GM12878 (cell line): ENCODE measurements at regions not wholly inside any gene's neighbourhood (a gene's known extent, or its start where the extent isn't known, plus 50 kb on each side); places are given as distances from the start of the nearest gene placed in this dataset.
"Not testable (repeated sequence)": the region's sequence is repeated elsewhere in the genome, so short reads cannot be mapped to it uniquely, and the experiment has no call there.

Experiments
- ATAC-seq: fragments of 200-7000 bp; cut with Tn5 transposase; 3 replicates; pipeline ENCODE4 v1.9.1; 2020; ENCODE audit warnings: mild to moderate bottlenecking, moderate library complexity
- BruUV-seq: library from RNA; stranded (reverse); fragments of 400-500 nt; replicated peaks from 2 replicates; lab custom pipeline; 2021; lab: Mats Ljungman, UMichigan
- CTCF ChIA-PET: fragments of 300-600 bp; sonication (Branson Sonifier 250); formaldehyde crosslinking; extraction: SDS; loops from one replicate; lab custom pipeline; 2021; ENCODE audit warnings: inconsistent platforms; lab: Yijun Ruan, JAX
- POLR2A ChIA-PET: fragments of 350-600 bp; formaldehyde crosslinking; extraction: SDS; loops from one replicate; lab custom pipeline; 2021; ENCODE audit warnings: inconsistent platforms; lab: Charles Lee
- RAD21 ChIA-PET: fragments of 300-600 bp; sonication (Branson Sonifier 250); formaldehyde crosslinking; loops from one replicate; lab custom pipeline; 2023; ENCODE audit warnings: antibody characterized with exemption; ENCODE audit not compliant: unreplicated experiment; lab: Charles Lee
- SMC1A ChIA-PET: fragments of 300-600 bp; sonication (Branson Sonifier 250); formaldehyde crosslinking; loops from one replicate; lab custom pipeline; 2023; ENCODE audit not compliant: unreplicated experiment, uncharacterized antibody; lab: Charles Lee
- DNase-seq: peaks from one replicate; pipeline ENCODE4 v3.0.0-alpha.2; 2011; ENCODE audit warnings: low read depth, low spot score
- FAIRE-seq: peaks from 3 replicates; lab custom pipeline; 2011; peaks lifted over from hg19 to GRCh38; lab: Jason Lieb, UNC
- H2AFZ ChIP-seq: 2 replicates; pipeline ENCODE4 v1.6.0; 2011; ENCODE audit warnings: low read depth, low read length, control low read depth; ENCODE audit not compliant: control insufficient read depth
- H3K27ac ChIP-seq: 2 replicates; pipeline ENCODE4 v1.5.1; 2011; ENCODE audit warnings: control low read depth; ENCODE audit not compliant: control insufficient read depth, insufficient read depth
- H3K27me3 ChIP-seq, 2 experiments: replicated peaks in 1 of 2; 2 replicates each; pipeline versions ENCODE4 v1.6.0 to v1.6.1; 2011; ENCODE audit warnings: low read length in 1 of 2; ENCODE audit not compliant: control insufficient read depth in 2 of 2, insufficient read depth in 2 of 2
- H3K36me3 ChIP-seq, 2 experiments: 2 replicates each; pipeline ENCODE4 v1.5.1; 2011; ENCODE audit warnings: low read length in 1 of 2; ENCODE audit not compliant: control insufficient read depth in 2 of 2, insufficient read depth in 2 of 2
- H3K4me1 ChIP-seq: 2 replicates; pipeline ENCODE4 v1.6.1; 2011; ENCODE audit warnings: mild to moderate bottlenecking, low read length, moderate library complexity, mixed read lengths; ENCODE audit not compliant: control insufficient read depth, insufficient read depth
- H3K4me2 ChIP-seq: 2 replicates; pipeline ENCODE4 v1.6.0; 2011; ENCODE audit warnings: control low read depth; ENCODE audit not compliant: control insufficient read depth, insufficient read depth
- H3K4me3 ChIP-seq: fragments of 200-600 bp; sonication (generic); 2 replicates; pipeline ENCODE4 v1.5.1; 2016
- H3K79me2 ChIP-seq: 2 replicates; pipeline ENCODE4 v1.6.0; 2011; ENCODE audit warnings: low read length; ENCODE audit not compliant: control insufficient read depth, insufficient read depth
- H3K9ac ChIP-seq: 2 replicates; pipeline ENCODE4 v1.8.0; 2011; ENCODE audit warnings: low read length, control low read depth, mixed read lengths; ENCODE audit not compliant: control insufficient read depth, insufficient read depth
- H3K9me3 ChIP-seq: replicated peaks from 3 replicates; pipeline ENCODE4 v1.5.1; 2011; ENCODE audit warnings: mild to moderate bottlenecking, low read length; ENCODE audit not compliant: control insufficient read depth, insufficient read depth
- H4K20me1 ChIP-seq: 2 replicates; pipeline ENCODE4 v1.6.0; 2011; ENCODE audit not compliant: control insufficient read depth, insufficient read depth
- ZBTB33 ChIP-seq: fragments of 450-650 bp; IDR thresholded peaks from 2 replicates; pipeline ENCODE4 v1.6.1; 2017; ENCODE audit warnings: mild to moderate bottlenecking
- WGBS: methylation state at CpG from one replicate; pipeline ENCODE4 v1.1.6; 2016; ENCODE audit warnings: low lambda C conversion rate; ENCODE audit not compliant: insufficient replicate concordance, insufficient coverage; ENCODE audit errors: missing lambda C conversion rate; 5-methylcytosine and 5-hydroxymethylcytosine counted together
- in situ Hi-C: fragments of 300-500 bp; cut with MboI; formaldehyde crosslinking; loops from 9 replicates; pipeline ENCODE4 v1.14.3; 2018; ENCODE audit warnings: mixed read lengths
- intact Hi-C: fragments of 100-400 bp; cut with micrococcal nuclease; formaldehyde crosslinking; loops from one replicate; pipeline ENCODE4 v1.14.2; 2022; ENCODE audit not compliant: unreplicated experiment

- Histone ChIP-seq H2AFZ (no peak overlapping the region), H3K36me3 (no peaks in the 10 kb centered on the region), H3K4me3 (no peak overlapping the region), H4K20me1 (no peaks in the 10 kb centered on the region), H3K4me1 (no peaks in the 10 kb centered on the region), H3K9ac (no peak overlapping the region), H3K79me2 (no peaks in the 10 kb centered on the region), H3K27ac (no peak overlapping the region), H3K27me3 (0 out of 4 replicates have a peak, but pooled peaks cover 0 to 2% of the 10 kb centered on the region in 2 experiments), H3K9me3 (no peaks in the 10 kb centered on the region; the same call in 2 of the 3 replicates), H3K4me2 (no peak overlapping the region)
- no peak for TF ChIP-seq ZBTB33
- intact Hi-C loops (no loop called here), in situ Hi-C loops (no loop called here)
- RAD21 ChIA-PET, result no interaction called here
- CTCF ChIA-PET, result no interaction called here
- FAIRE-seq (no peak), ATAC-seq (no peak), DNase-seq (no peak)
- no TSS peak for BruUV-seq
- WGBS, result 51% methylated on average over 7 of the region's 7 CpGs
- SMC1A ChIA-PET, result no interaction called here
- POLR2A ChIA-PET, result no interaction called here
Measured at GRCh38 chr13:48879854-48880253, 95.9 kb upstream of the FNDC3A start.

GRCh38 chr13:48883786-48884185 lies 91.9 kb upstream of the FNDC3A start:
- in situ Hi-C loops, H3K27me3 ChIP-seq, ATAC-seq, H3K4me3 ChIP-seq, H2AFZ ChIP-seq, RAD21 ChIA-PET, H3K36me3 ChIP-seq, DNase-seq, CTCF ChIA-PET, BruUV-seq, intact Hi-C loops, H3K79me2 ChIP-seq, H4K20me1 ChIP-seq, H3K27ac ChIP-seq, H3K9me3 ChIP-seq, H3K4me1 ChIP-seq, H3K4me2 ChIP-seq, FAIRE-seq, SMC1A ChIA-PET, H3K9ac ChIP-seq: not testable (repeated sequence)
- POLR2A ChIA-PET, result interaction anchor here (0.6 kb wide), 1 partner anchor 28 kb away, joined by 6 read pairs; no protein-coding TSS in a partner anchor
- WGBS, result 42% methylated on average over 1 of the region's 1 CpG
